ENCODE measurements at regions not wholly inside any gene's neighbourhood (a gene's known extent, or its start where the extent isn't known, plus 50 kb on each side); places are given as distances from the start of the nearest gene placed in this dataset.

DNA sequence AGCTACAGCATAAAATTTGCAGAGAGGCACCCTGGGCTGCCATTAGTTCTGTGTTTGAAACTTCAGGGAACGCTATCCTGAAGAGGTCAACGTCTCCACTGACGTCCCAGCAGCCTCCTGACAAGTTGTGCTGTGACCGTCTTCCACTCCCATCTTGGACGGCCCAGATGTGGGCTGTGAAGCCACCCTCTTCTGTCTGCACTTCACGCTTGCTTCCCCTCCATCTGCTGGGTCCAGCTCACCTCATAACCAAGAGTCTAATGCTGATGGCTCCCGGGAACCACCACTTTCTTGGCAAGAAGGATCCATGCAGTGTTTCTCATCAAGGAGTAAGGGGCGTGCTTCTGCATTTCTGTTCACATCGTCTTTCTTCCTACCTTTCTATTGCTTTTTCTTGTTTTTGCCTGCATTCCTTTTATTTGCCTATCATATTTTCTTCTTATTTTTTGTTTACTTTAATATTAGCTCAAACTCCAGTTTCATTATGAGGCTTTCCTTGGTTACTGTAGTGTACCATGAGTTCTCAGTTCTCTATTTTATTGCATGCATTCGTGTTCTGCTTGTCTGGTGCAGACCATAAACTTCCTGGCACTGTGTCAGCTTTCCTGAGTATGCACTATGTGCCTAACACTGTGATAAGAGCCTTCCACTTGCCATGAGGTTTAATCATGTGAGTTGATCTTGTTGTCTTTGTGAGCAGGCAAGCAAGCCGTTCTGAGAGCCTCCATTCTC is 631.8 kb upstream of the RAB6C start:
- WGBS, 2 donors (ENCODE audit: low coverage in 1 of 2): 68 to 77% methylated on average over 4 to 11 of the region's 11 CpGs
- no peaks in the 10 kb centered on the region for H3K9me3 ChIP-seq
- no peak for ATAC-seq
- H3K4me3 ChIP-seq: no peak overlapping the region
- no peaks in the 10 kb centered on the region for H3K4me1 ChIP-seq
- TF ChIP-seq POLR2A (IDR thresholded peaks at IDR 0.05): no peak
- TF ChIP-seq EP300 (IDR thresholded peaks at IDR 0.05): no peak
- TF ChIP-seq, protein P1, sequence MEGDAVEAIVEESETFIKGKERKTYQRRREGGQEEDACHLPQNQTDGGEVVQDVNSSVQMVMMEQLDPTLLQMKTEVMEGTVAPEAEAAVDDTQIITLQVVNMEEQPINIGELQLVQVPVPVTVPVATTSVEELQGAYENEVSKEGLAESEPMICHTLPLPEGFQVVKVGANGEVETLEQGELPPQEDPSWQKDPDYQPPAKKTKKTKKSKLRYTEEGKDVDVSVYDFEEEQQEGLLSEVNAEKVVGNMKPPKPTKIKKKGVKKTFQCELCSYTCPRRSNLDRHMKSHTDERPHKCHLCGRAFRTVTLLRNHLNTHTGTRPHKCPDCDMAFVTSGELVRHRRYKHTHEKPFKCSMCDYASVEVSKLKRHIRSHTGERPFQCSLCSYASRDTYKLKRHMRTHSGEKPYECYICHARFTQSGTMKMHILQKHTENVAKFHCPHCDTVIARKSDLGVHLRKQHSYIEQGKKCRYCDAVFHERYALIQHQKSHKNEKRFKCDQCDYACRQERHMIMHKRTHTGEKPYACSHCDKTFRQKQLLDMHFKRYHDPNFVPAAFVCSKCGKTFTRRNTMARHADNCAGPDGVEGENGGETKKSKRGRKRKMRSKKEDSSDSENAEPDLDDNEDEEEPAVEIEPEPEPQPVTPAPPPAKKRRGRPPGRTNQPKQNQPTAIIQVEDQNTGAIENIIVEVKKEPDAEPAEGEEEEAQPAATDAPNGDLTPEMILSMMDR (IDR thresholded peaks at IDR 0.05): no peak
- no peak for TF ChIP-seq POLR2AphosphoS5 (IDR thresholded peaks at IDR 0.05)
- no peaks in the 10 kb centered on the region for H3K27me3 ChIP-seq
- H3K36me3 ChIP-seq: no peaks in the 10 kb centered on the region
- H3K27ac ChIP-seq: no peak overlapping the region

DNA sequence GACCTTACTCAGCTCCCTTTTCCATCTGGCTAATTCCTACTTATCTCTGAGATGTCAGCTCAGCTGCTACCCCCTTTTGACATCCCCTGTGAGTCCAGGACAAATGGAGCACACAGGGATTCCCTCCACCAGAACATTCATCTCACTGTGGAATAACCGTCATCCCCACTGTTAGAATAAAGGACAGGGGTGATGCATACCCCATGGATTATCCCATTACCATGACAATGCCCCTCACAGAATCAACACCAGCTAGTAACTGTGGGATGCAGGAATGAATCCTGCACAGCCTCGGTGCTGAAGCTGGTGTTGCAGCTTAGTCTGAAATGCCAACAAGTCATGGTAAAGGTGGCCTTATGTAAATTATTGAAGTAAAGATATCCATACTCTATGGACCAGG is 624.8 kb upstream of the RAB6C start:
- Histone ChIP-seq H3K36me3 (no peaks in the 10 kb centered on the region), H3K27ac (no peak overlapping the region), H3K9me3 (no peaks in the 10 kb centered on the region), H3K27me3 (no peaks in the 10 kb centered on the region), H3K4me3 (no peak overlapping the region), H3K4me1 (no peaks in the 10 kb centered on the region)
- ATAC-seq: no peak
- WGBS, 2 donors (ENCODE audit: low coverage in 1 of 2): 71% methylated on average over 1 of the region's 2 CpGs; no CpG with 5 or more reads in 1 of the 2 donors
- TF ChIP-seq EP300 (IDR thresholded peaks at IDR 0.05) (no peak), POLR2A (IDR thresholded peaks at IDR 0.05) (no peak), POLR2AphosphoS5 (IDR thresholded peaks at IDR 0.05) (no peak)

DNA sequence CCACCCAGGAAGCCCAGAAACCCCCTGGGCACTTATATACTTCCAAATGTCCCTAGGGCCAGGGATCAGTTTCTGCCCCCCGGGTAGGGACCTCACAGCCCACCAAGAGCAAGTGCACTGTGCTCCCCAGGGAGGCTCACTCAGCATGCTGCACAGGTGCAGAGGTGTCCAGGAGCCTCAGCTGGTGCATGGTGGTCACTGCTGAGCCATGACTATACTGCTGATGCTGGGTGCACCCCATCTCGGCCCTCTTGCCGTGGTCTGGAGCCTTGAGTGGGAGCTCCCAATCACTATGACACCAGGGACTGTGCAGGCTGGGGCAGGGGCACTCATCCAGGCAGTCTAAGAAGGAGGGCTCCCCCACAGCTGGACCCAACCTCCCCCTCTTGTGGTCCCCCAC is 617.8 kb upstream of the RAB6C start:
- Histone ChIP-seq H3K27me3 (no peaks in the 10 kb centered on the region), H3K4me3 (no peak overlapping the region), H3K4me1 (no peaks in the 10 kb centered on the region), H3K36me3 (no peaks in the 10 kb centered on the region), H3K27ac (no peak overlapping the region), H3K9me3 (no peaks in the 10 kb centered on the region)
- no CpG with 5 or more reads among the region's 3 CpGs for WGBS, 2 donors (ENCODE audit: low coverage in 1 of 2)
- no peak for ATAC-seq
- TF ChIP-seq, protein P1 (IDR thresholded peaks at IDR 0.05): no peak
- no peak for TF ChIP-seq POLR2A (IDR thresholded peaks at IDR 0.05)
- TF ChIP-seq POLR2AphosphoS5 (IDR thresholded peaks at IDR 0.05): no peak
- no peak for TF ChIP-seq EP300 (IDR thresholded peaks at IDR 0.05)

DNA sequence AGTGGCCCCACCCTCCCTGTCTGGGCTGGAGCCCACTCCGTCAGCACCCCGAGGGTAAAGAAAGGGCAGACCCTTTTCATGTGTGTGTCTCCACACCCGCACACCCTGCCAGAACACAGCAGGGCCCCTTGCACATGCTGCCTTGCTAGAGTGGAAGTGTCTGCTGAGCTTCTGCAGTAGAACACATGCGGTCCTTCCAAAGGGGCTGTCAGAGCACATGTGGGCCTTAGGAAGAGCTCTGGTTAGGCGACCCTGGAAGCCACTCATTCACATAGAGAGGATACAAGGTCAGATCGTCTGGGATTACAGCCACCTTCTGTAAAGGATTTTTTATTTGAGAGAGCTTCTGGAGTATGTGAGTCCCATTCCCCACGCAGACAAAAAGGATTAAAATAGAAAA is 613.2 kb upstream of the RAB6C start:
- Histone ChIP-seq H3K27ac (no peak overlapping the region), H3K9me3 (no peaks in the 10 kb centered on the region), H3K4me1 (no peaks in the 10 kb centered on the region), H3K4me3 (no peak overlapping the region), H3K27me3 (no peaks in the 10 kb centered on the region), H3K36me3 (no peaks in the 10 kb centered on the region)
- no peak for ATAC-seq
- WGBS, 2 donors (ENCODE audit: low coverage in 1 of 2): 61 to 71% methylated on average over 4 to 6 of the region's 7 CpGs
- TF ChIP-seq EP300 (IDR thresholded peaks at IDR 0.05): no peak
- no peak for TF ChIP-seq POLR2AphosphoS5 (IDR thresholded peaks at IDR 0.05)
- TF ChIP-seq, protein P1 (IDR thresholded peaks at IDR 0.05): no peak
- no peak for TF ChIP-seq POLR2A (IDR thresholded peaks at IDR 0.05)

DNA sequence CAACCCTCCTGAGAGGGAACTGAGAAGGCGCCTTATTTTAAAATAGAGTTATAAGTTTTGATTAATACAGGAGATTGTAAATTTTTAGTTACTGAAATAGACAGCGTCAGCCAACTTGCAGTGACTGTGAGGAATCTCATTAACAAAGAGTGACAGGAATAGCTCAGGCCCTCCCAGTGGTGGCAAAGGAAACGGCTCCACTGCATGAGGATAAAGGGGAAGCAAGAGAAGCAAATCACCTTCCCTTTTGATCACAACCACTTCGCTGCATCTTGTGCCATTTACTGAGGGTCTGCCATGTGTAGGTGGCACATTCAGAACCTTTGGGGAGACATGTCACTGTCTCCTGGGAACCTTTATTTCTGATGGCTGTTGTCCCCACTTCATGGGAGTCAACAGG is 612.4 kb upstream of the RAB6C start:
- Histone ChIP-seq H3K36me3 (no peaks in the 10 kb centered on the region), H3K27me3 (no peaks in the 10 kb centered on the region), H3K4me1 (no peaks in the 10 kb centered on the region), H3K9me3 (no peaks in the 10 kb centered on the region), H3K27ac (no peak overlapping the region), H3K4me3 (no peak overlapping the region)
- TF ChIP-seq POLR2A (IDR thresholded peaks at IDR 0.05) (no peak), POLR2AphosphoS5 (IDR thresholded peaks at IDR 0.05) (no peak), EP300 (IDR thresholded peaks at IDR 0.05) (no peak)
- TF ChIP-seq, protein P1 (IDR thresholded peaks at IDR 0.05): no peak
- 73 to 89% methylated on average over 3 to 4 of the region's 4 CpGs for WGBS, 2 donors (ENCODE audit: low coverage in 1 of 2)
- ATAC-seq: no peak

Data from gastroesophageal sphincter (tissue), 4 donors.